ENCODE measurements at regions not wholly inside any gene's neighbourhood (a gene's known extent, or its start where the extent isn't known, plus 50 kb on each side); places are given as distances from the start of the nearest gene placed in this dataset.

DNA sequence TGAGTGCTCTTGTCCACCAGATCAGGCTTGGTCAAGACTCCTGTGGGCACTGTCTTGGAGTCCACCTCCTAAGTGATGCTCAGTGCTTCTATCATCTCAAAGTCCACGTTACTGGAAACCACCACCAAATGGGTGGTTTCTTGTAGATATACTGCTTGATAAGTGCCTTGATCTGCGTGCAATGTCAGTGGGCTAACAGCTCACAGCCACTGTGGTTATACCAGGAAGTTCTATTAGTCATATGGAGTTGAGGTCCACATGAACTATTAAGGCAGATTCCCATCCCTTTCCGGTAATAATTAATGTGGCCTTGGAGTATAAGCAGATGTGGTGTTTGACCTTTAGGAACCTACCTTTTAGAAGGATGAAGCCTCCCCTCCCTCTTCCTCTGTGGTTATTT, 161.9 kb downstream of the ZNF518B start:
- TF ChIP-seq, protein P1, sequence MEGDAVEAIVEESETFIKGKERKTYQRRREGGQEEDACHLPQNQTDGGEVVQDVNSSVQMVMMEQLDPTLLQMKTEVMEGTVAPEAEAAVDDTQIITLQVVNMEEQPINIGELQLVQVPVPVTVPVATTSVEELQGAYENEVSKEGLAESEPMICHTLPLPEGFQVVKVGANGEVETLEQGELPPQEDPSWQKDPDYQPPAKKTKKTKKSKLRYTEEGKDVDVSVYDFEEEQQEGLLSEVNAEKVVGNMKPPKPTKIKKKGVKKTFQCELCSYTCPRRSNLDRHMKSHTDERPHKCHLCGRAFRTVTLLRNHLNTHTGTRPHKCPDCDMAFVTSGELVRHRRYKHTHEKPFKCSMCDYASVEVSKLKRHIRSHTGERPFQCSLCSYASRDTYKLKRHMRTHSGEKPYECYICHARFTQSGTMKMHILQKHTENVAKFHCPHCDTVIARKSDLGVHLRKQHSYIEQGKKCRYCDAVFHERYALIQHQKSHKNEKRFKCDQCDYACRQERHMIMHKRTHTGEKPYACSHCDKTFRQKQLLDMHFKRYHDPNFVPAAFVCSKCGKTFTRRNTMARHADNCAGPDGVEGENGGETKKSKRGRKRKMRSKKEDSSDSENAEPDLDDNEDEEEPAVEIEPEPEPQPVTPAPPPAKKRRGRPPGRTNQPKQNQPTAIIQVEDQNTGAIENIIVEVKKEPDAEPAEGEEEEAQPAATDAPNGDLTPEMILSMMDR (conservative IDR thresholded peaks at IDR 0.05; ENCODE audit: low read depth, low read length): no peak
- TF ChIP-seq MAFK (IDR thresholded peaks at IDR 0.05; ENCODE audit: low read depth, low read length) (no peak), SMC3 (IDR thresholded peaks at IDR 0.05; ENCODE audit: low read depth, low read length) (no peak), MAZ (IDR thresholded peaks at IDR 0.05; ENCODE audit: borderline replicate concordance, low read depth, low read length) (no peak), RFX5 (IDR thresholded peaks at IDR 0.05; ENCODE audit: low read depth, low read length) (no peak), RCOR1 (IDR thresholded peaks at IDR 0.05; ENCODE audit: insufficient replicate concordance, low read length) (no peak), BHLHE40 (IDR thresholded peaks at IDR 0.05; ENCODE audit: low read depth, low read length) (no peak), CEBPB (IDR thresholded peaks at IDR 0.05; ENCODE audit: low read depth, low read length) (no peak), NFE2L2 (IDR thresholded peaks at IDR 0.05; ENCODE audit: low read depth, low read length) (no peak), FOS (IDR thresholded peaks at IDR 0.05; ENCODE audit: low read depth, low read length) (no peak), RAD21 (IDR thresholded peaks at IDR 0.05; ENCODE audit: low read length) (no peak), POLR2A (IDR thresholded peaks at IDR 0.05; ENCODE audit: low read depth, low read length) (no peak), MXI1 (IDR thresholded peaks at IDR 0.05; ENCODE audit: borderline replicate concordance, low read depth, low read length) (no peak)
- TF ChIP-seq, protein P2, sequence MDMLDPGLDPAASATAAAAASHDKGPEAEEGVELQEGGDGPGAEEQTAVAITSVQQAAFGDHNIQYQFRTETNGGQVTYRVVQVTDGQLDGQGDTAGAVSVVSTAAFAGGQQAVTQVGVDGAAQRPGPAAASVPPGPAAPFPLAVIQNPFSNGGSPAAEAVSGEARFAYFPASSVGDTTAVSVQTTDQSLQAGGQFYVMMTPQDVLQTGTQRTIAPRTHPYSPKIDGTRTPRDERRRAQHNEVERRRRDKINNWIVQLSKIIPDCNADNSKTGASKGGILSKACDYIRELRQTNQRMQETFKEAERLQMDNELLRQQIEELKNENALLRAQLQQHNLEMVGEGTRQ (IDR thresholded peaks at IDR 0.05; ENCODE audit: low read depth, low read length): no peak
- TF ChIP-seq, protein P3, sequence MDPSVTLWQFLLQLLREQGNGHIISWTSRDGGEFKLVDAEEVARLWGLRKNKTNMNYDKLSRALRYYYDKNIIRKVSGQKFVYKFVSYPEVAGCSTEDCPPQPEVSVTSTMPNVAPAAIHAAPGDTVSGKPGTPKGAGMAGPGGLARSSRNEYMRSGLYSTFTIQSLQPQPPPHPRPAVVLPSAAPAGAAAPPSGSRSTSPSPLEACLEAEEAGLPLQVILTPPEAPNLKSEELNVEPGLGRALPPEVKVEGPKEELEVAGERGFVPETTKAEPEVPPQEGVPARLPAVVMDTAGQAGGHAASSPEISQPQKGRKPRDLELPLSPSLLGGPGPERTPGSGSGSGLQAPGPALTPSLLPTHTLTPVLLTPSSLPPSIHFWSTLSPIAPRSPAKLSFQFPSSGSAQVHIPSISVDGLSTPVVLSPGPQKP (IDR thresholded peaks at IDR 0.05; ENCODE audit: borderline replicate concordance, low read depth, low read length): no peak
- Histone ChIP-seq H3K27me3 (ENCODE audit: control insufficient read depth, insufficient read depth, low read length) (no peaks in the 10 kb centered on the region), H3K4me2 (ENCODE audit: low read depth, low read length) (no peak overlapping the region), H2AK5ac (ENCODE audit: low read depth, low read length) (no peak overlapping the region), H2BK20ac (ENCODE audit: low read depth, low read length) (no peak overlapping the region), H4K20me1 (ENCODE audit: insufficient read depth, low read length) (no peaks in the 10 kb centered on the region), H2BK120ac (ENCODE audit: low read depth, low read length) (no peak overlapping the region), H2BK15ac (ENCODE audit: low read depth, low read length) (no peak overlapping the region), H3K9ac (ENCODE audit: low read depth, low read length) (no peak overlapping the region), H2AFZ (replicated peaks; ENCODE audit: low read length, poor library complexity) (no peak overlapping the region), H3K18ac (ENCODE audit: low read depth, low read length) (no peak overlapping the region), H4K8ac (ENCODE audit: low read depth in 2 of 2, low read length in 2 of 2) (no peak overlapping the region), H4K5ac (ENCODE audit: low read depth, low read length) (no peak overlapping the region), H3K79me1 (ENCODE audit: low read depth in 1 of 2, low read length in 2 of 2) (no peaks in the 10 kb centered on the region), H3K56ac (ENCODE audit: extremely low read depth, insufficient read depth, low read length) (no peak overlapping the region), H2BK5ac (ENCODE audit: low read depth, low read length, poor library complexity, severe bottlenecking) (no peak overlapping the region), H3K36me3 (ENCODE audit: control insufficient read depth, insufficient read depth, low read length) (no peaks in the 10 kb centered on the region), H3K9me1 (ENCODE audit: insufficient read depth, low read length) (no peaks in the 10 kb centered on the region), H3K14ac (replicated peaks; ENCODE audit: low read depth, low read length) (no peak overlapping the region), H3K27ac (ENCODE audit: insufficient read depth, low read length) (no peak overlapping the region), H4K91ac (ENCODE audit: insufficient read depth, low read depth, low read length) (no peak overlapping the region), H3K4ac (ENCODE audit: low read depth, low read length) (no peak overlapping the region), H3K4me3 (ENCODE audit: insufficient read depth, low read depth, low read length) (no peak overlapping the region), H2AK9ac (replicated peaks; ENCODE audit: low read depth, low read length, poor library complexity) (no peak overlapping the region), H3K9me3 (ENCODE audit: control insufficient read depth, insufficient read depth, low read length) (no peaks in the 10 kb centered on the region), H3K23ac (ENCODE audit: low read depth, low read length) (no peak overlapping the region), H3K4me1 (ENCODE audit: control insufficient read depth, insufficient read depth, low read length) (no peaks in the 10 kb centered on the region)
- in situ Hi-C loops (cut with MboI; ENCODE audit: low sequenced_read_pairs) (no loop called here), intact Hi-C loops (cut with micrococcal nuclease) (no loop called here), dilution Hi-C loops (cut with HindIII; ENCODE audit: low sequenced_read_pairs, unreplicated experiment) (no loop called here)
- no peak for DNase-seq
- WGBS, 2 experiments (ENCODE audit: extremely low coverage in 2 of 2, insufficient read length in 1 of 2): no CpG with 5 or more reads among the region's 3 CpGs
- no peak for ATAC-seq (ENCODE audit: low read depth)
- no TSS peak for BruUV-seq (replicated peaks)
- ChIA-PET CTCF (no interaction called here), POLR2A (ENCODE audit: unreplicated experiment) (no interaction called here)
